Left ventricle myocardium inferior (tissue), 1 donor: ENCODE measurements at regions not wholly inside any gene's neighbourhood (a gene's known extent, or its start where the extent isn't known, plus 50 kb on each side); places are given as distances from the start of the nearest gene placed in this dataset.

Experiments
- DNase-seq: peaks from one replicate; pipeline ENCODE4 v3.0.0-alpha.2; 2020
- H3K27ac ChIP-seq: fragments of 200-600 bp; replicated peaks from 2 replicates; pipeline ENCODE4 v1.8.0; 2021
- H3K27me3 ChIP-seq: fragments of 200-600 bp; 2 replicates; pipeline ENCODE4 v1.8.0; 2021; ENCODE audit warnings: low read depth
- H3K36me3 ChIP-seq: fragments of 200-600 bp; 2 replicates; pipeline ENCODE4 v1.8.0; 2021
- H3K4me1 ChIP-seq: fragments of 200-600 bp; 2 replicates; pipeline ENCODE4 v1.8.0; 2021
- H3K4me3 ChIP-seq: fragments of 200-600 bp; 2 replicates; pipeline ENCODE4 v1.8.0; 2021; ENCODE audit warnings: mild to moderate bottlenecking, moderate library complexity
- H3K9me3 ChIP-seq: fragments of 200-600 bp; replicated peaks from 2 replicates; pipeline ENCODE4 v1.8.0; 2021
- intact Hi-C: fragments of 100-400 bp; cut with micrococcal nuclease; formaldehyde crosslinking; loops from one replicate; pipeline ENCODE4 v1.11.0; 2022
- TF ChIP-seq, protein P1 (sequence below): fragments of 200-600 bp; IDR thresholded peaks from 2 replicates; pipeline ENCODE4 v1.8.0; 2021; ENCODE audit warnings: antibody characterized with exemption, mild to moderate bottlenecking, borderline replicate concordance
- donor health status: DM: no; HTN: yes; CAD: no; lungs with severe emphysema.

- intact Hi-C loops, result no loop called here
- TF ChIP-seq, protein P1, sequence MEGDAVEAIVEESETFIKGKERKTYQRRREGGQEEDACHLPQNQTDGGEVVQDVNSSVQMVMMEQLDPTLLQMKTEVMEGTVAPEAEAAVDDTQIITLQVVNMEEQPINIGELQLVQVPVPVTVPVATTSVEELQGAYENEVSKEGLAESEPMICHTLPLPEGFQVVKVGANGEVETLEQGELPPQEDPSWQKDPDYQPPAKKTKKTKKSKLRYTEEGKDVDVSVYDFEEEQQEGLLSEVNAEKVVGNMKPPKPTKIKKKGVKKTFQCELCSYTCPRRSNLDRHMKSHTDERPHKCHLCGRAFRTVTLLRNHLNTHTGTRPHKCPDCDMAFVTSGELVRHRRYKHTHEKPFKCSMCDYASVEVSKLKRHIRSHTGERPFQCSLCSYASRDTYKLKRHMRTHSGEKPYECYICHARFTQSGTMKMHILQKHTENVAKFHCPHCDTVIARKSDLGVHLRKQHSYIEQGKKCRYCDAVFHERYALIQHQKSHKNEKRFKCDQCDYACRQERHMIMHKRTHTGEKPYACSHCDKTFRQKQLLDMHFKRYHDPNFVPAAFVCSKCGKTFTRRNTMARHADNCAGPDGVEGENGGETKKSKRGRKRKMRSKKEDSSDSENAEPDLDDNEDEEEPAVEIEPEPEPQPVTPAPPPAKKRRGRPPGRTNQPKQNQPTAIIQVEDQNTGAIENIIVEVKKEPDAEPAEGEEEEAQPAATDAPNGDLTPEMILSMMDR, result no peak
- no peak overlapping the region for H3K27ac ChIP-seq
- peaks cover 15% of the 10 kb centered on the region for H3K4me1 ChIP-seq
- DNase-seq, result no peak
- no peaks in the 10 kb centered on the region for H3K36me3 ChIP-seq
- peaks cover 3% of the 10 kb centered on the region for H3K9me3 ChIP-seq
- H3K27me3 ChIP-seq, result no peaks in the 10 kb centered on the region
- H3K4me3 ChIP-seq, result no peak overlapping the region
Observed at GRCh38 chr7:28343462-28343861, 68.9 kb upstream of the CREB5 start.

- no peaks in the 10 kb centered on the region for H3K36me3 ChIP-seq
- TF ChIP-seq, protein P1, result no peak
- H3K9me3 ChIP-seq, result peaks cover 3% of the 10 kb centered on the region
- DNase-seq, result no peak
- H3K4me3 ChIP-seq, result no peak overlapping the region
- intact Hi-C loops, result no loop called here
- H3K27me3 ChIP-seq, result no peaks in the 10 kb centered on the region
- H3K4me1 ChIP-seq, result peaks cover 15% of the 10 kb centered on the region
- no peak overlapping the region for H3K27ac ChIP-seq
Observed at GRCh38 chr7:28346256-28346655, 66.1 kb upstream of the CREB5 start.

- H3K27ac ChIP-seq, result peak overlapping the region; percentile 76
- DNase-seq, result no peak
- H3K4me1 ChIP-seq, result peaks cover 15% of the 10 kb centered on the region
- H3K9me3 ChIP-seq, result peaks cover 3% of the 10 kb centered on the region
- H3K36me3 ChIP-seq, result no peaks in the 10 kb centered on the region
- H3K27me3 ChIP-seq, result no peaks in the 10 kb centered on the region
- no peak overlapping the region for H3K4me3 ChIP-seq
- intact Hi-C loops, result no loop called here
- TF ChIP-seq, protein P1, result no peak
Observed at GRCh38 chr7:28346676-28347363, 65.5 kb upstream of the CREB5 start.

DNA sequence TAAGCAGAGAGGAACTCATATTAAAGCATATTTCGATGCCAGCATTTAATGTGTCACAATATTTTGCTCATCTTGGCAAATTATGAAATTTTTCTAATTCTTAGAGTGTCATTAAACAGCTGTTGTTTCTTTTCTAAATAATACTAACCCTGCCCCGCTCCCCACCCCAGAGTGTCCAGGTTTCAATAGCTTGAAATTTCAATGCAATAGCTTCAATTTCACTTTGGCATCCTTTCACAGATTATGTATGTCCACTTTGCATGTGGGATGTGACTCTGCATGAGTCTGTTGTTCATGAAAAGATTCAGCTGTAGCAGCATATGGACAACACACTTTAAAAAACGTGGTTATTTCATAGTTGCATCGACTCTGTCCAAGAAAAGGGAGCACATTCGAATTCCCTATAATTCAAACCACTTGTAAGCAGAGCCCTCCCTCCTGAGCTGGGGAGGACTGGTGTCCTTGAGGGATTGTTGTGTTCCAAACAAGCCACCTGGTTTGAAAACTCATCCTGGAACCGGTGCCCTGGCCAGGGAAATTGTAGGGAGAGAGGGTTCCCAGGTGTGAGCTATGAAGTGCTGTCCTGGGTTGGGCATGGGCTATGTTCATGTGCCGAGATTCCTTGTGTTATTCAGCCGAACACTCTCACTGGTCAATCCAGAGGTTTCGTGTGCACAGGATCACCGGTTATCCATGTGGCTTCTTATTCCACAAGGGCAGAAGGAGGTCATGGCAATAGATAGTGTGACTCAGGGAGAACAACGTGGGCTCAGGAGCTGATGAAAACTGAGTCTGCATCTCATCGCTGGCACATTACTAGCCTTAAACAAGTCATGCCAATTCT, 64.6 kb upstream of the CREB5 start:
- Histone ChIP-seq H3K4me1 (peaks cover 21% of the 10 kb centered on the region), H3K27ac (peak overlapping the region; percentile 76), H3K27me3 (no peaks in the 10 kb centered on the region), H3K9me3 (peaks cover 3% of the 10 kb centered on the region), H3K4me3 (no peak overlapping the region), H3K36me3 (no peaks in the 10 kb centered on the region)
- DNase-seq, result no peak
- intact Hi-C loops, result no loop called here
- TF ChIP-seq, protein P1, result no peak

DNA sequence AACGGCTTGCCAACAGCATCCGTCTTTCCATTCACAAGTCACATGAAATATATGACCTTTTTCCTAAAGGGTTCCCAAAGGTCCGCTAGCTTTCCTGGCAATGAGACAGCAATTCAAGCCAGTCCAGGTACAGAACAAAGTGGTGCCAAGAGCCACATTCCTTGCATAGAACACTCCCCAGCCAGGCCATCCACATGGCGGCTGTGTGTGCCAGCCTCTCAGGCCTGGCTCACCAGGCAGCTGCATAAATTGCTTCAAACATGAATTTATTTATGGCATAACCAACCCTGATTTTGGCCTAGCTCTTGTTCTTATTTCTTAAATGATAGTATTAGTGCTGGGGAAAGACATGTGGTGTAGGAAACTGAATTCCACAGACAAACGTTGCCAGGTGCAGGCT, 63.7 kb upstream of the CREB5 start:
- H3K4me1 ChIP-seq, result peaks cover 21% of the 10 kb centered on the region
- H3K36me3 ChIP-seq, result no peaks in the 10 kb centered on the region
- DNase-seq, result peak; percentile 26
- intact Hi-C loops, result no loop called here
- H3K27ac ChIP-seq, result peak overlapping the region; percentile 76
- no peak overlapping the region for H3K4me3 ChIP-seq
- no peaks in the 10 kb centered on the region for H3K27me3 ChIP-seq
- no peaks in the 10 kb centered on the region for H3K9me3 ChIP-seq
- TF ChIP-seq, protein P1, result no peak
